ENCODE measurements at regions not wholly inside any gene's neighbourhood (a gene's known extent, or its start where the extent isn't known, plus 50 kb on each side); places are given as distances from the start of the nearest gene placed in this dataset.

DNA sequence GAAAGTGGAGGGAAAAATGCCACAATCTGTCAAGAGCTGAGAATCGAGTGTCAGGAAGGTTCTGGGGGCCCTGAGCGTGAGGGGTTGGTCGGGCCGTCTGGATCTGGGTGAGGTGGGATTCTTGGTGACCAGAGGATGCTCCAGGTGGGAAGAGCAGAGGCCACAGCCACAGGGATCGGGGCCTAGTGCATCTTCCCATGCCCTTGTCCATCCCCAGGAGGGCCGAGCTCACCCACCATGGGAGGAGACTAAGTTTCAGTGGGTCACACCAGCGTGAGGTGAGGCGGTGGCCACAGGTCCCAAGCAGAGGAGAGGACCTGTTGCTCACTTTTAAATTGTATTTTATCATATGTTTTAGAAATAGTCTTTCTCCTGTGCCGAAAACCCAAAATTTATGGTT is 70.0 kb downstream of the TMEM18 start:
- TF ChIP-seq, protein P1, sequence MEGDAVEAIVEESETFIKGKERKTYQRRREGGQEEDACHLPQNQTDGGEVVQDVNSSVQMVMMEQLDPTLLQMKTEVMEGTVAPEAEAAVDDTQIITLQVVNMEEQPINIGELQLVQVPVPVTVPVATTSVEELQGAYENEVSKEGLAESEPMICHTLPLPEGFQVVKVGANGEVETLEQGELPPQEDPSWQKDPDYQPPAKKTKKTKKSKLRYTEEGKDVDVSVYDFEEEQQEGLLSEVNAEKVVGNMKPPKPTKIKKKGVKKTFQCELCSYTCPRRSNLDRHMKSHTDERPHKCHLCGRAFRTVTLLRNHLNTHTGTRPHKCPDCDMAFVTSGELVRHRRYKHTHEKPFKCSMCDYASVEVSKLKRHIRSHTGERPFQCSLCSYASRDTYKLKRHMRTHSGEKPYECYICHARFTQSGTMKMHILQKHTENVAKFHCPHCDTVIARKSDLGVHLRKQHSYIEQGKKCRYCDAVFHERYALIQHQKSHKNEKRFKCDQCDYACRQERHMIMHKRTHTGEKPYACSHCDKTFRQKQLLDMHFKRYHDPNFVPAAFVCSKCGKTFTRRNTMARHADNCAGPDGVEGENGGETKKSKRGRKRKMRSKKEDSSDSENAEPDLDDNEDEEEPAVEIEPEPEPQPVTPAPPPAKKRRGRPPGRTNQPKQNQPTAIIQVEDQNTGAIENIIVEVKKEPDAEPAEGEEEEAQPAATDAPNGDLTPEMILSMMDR (IDR thresholded peaks at IDR 0.05; ENCODE audit: insufficient read depth, low read depth, low read length, missing control alignments) = no peak
- no peak overlapping the region for H3K4me3 ChIP-seq (ENCODE audit: low read depth, low read length)
- no peak for DNase-seq (ENCODE audit: low read depth)

DNA sequence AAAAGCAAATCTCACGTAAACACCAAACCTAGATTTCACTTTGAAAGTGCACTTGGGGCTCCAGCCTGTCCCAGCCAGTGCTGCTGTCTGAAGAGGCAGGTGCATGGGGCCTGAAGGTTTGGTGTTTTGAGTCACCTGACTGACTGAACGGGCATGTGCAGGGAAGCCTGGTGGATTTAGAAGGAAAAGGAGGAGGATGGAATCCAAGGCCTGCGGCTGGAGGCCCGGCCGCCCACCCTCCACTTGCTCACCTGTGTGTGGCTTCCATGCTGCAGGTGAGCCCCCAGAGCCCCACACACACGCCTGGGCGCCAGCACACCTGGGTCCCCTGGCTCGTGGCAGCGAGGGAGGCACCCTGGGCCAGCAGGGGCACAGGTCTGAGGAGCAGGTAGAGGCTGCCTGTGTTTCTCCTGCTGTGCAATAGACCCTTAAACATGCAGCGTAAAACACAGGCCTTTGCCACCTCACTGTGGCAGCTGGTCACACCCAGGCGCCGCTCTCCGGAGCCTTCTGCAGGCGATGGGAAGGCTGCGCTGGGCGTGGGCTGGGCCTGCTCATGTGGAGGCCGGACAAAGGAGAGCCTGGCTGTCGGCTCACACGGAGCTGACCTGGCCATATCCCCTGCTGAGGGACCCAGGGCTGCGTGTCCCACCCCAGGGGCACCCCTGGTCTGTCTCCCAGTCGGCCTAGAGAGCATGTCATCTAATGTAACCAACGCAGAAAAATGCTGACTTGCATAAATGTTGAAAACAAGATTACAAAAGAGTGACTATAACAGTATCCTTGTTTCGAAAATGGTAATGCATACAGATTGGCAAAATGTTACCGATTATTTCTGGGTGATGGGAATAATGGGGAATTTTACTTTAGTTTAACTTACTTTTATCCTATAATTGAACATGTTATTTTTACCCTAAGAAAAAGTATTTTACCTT is 71.3 kb downstream of the TMEM18 start:
- no peak overlapping the region for H3K4me3 ChIP-seq (ENCODE audit: low read depth, low read length)

DNA sequence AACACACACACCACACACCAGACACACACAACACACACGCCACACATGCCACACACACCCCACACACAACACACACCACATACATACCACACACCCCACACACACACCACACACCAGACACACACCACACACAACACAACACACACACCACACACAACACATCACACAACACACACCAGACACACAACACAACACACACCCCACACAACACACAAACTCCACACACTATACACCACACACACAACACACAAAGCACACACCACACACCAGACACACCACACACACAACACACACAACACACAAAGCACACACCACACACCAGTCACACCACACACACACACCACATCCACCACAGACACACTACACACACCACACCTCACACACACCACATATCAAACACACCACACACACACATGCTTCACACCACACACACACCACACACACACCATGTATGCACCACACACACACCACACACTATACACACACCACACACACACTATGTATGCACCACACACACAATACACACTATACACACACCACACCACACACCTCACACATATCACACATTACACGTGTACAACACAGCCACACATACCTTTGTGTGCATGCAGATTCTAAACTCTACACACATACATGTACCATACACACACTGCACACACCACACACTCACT is 72.2 kb downstream of the TMEM18 start:
- TF ChIP-seq, protein P1 (IDR thresholded peaks at IDR 0.05; ENCODE audit: insufficient read depth, low read depth, low read length, missing control alignments) = no peak
- H3K4me3 ChIP-seq (ENCODE audit: low read depth, low read length) = no peak overlapping the region
- no peak for DNase-seq (ENCODE audit: low read depth)

More for the DNA sequence above, 71.3 kb downstream of the TMEM18 start:
- TF ChIP-seq, protein P1 (IDR thresholded peaks at IDR 0.05; ENCODE audit: insufficient read depth, low read depth, low read length, missing control alignments) = no peak
- no peak for DNase-seq (ENCODE audit: low read depth)

- TF ChIP-seq, protein P1 (IDR thresholded peaks at IDR 0.05; ENCODE audit: insufficient read depth, low read depth, low read length, missing control alignments) = no peak
- H3K4me3 ChIP-seq (ENCODE audit: low read depth, low read length) = no peak overlapping the region
- DNase-seq (ENCODE audit: low read depth) = no peak
Measured at GRCh38 chr2:604385-604784, 72.8 kb downstream of the TMEM18 start.

- H3K4me3 ChIP-seq (ENCODE audit: low read depth, low read length) = no peak overlapping the region
- TF ChIP-seq, protein P1 (IDR thresholded peaks at IDR 0.05; ENCODE audit: insufficient read depth, low read depth, low read length, missing control alignments) = no peak
- DNase-seq (ENCODE audit: low read depth) = no peak
Measured at GRCh38 chr2:603869-604268, 73.3 kb downstream of the TMEM18 start.

GRCh38 chr2:603427-603826 is 73.8 kb downstream of the TMEM18 start:
- TF ChIP-seq, protein P1 (IDR thresholded peaks at IDR 0.05; ENCODE audit: insufficient read depth, low read depth, low read length, missing control alignments) = no peak
- H3K4me3 ChIP-seq (ENCODE audit: low read depth, low read length) = no peak overlapping the region
- DNase-seq (ENCODE audit: low read depth) = no peak
